Fibroblast of the conjunctiva (primary cell): ENCODE measurements at regions not wholly inside any gene's neighbourhood (a gene's known extent, or its start where the extent isn't known, plus 50 kb on each side); places are given as distances from the start of the nearest gene placed in this dataset.

Experiments
- DNase-seq: peaks from one replicate; pipeline ENCODE4 v3.0.0-alpha.2; 2010; ENCODE audit warnings: low read depth

GRCh38 chr20:10806539-10806938, 132.7 kb upstream of the JAG1 start:
- no peak for DNase-seq

- no peak for DNase-seq
These were observed 133.2 kb upstream of the JAG1 start for GRCh38 chr20:10807013-10807412.

- no peak for DNase-seq
These were observed 139.0 kb upstream of the JAG1 start for GRCh38 chr20:10812759-10813327.

- DNase-seq: no peak
These were observed 149.8 kb upstream of the JAG1 start for GRCh38 chr20:10823585-10823984.

GRCh38 chr20:10824750-10825500, 151.1 kb upstream of the JAG1 start:
- no peak for DNase-seq

GRCh38 chr20:10826111-10826510, 152.3 kb upstream of the JAG1 start:
- DNase-seq: no peak

- no peak for DNase-seq
These were observed 154.4 kb upstream of the JAG1 start for GRCh38 chr20:10828180-10828579.

GRCh38 chr20:10832141-10832540, 158.3 kb upstream of the JAG1 start:
- no peak for DNase-seq

GRCh38 chr20:10837901-10838300, 164.1 kb upstream of the JAG1 start:
- no peak for DNase-seq

- DNase-seq: no peak
These were observed 168.3 kb upstream of the JAG1 start for GRCh38 chr20:10842116-10842515.

GRCh38 chr20:10843146-10843711, 169.4 kb upstream of the JAG1 start:
- DNase-seq: no peak

- no peak for DNase-seq
These were observed 173.0 kb upstream of the JAG1 start for GRCh38 chr20:10846766-10847165.

- peak; percentile 80 for DNase-seq
These were observed 175.1 kb upstream of the JAG1 start for GRCh38 chr20:10848810-10849370.

GRCh38 chr20:10853176-10853575, 179.4 kb upstream of the JAG1 start:
- no peak for DNase-seq

- no peak for DNase-seq
These were observed 179.9 kb upstream of the JAG1 start for GRCh38 chr20:10853731-10854130.

- DNase-seq: no peak
These were observed 181.2 kb upstream of the JAG1 start for GRCh38 chr20:10854976-10855375.

GRCh38 chr20:10855778-10856177, 182.0 kb upstream of the JAG1 start:
- DNase-seq: no peak

- DNase-seq: no peak
These were observed 182.6 kb upstream of the JAG1 start for GRCh38 chr20:10856237-10857015.

GRCh38 chr20:10857352-10858070, 183.7 kb upstream of the JAG1 start:
- DNase-seq: peak; percentile 80

- no peak for DNase-seq
These were observed 187.3 kb upstream of the JAG1 start for GRCh38 chr20:10861090-10861489.

GRCh38 chr20:10861619-10862018, 187.8 kb upstream of the JAG1 start:
- DNase-seq: no peak
